ENCODE measurements at regions not wholly inside any gene's neighbourhood (a gene's known extent, or its start where the extent isn't known, plus 50 kb on each side); places are given as distances from the start of the nearest gene placed in this dataset.

- Histone ChIP-seq H4K20me1 (ENCODE audit: insufficient read depth, low read length) (no peaks in the 10 kb centered on the region), H2BK120ac (ENCODE audit: low read depth, low read length) (no peak overlapping the region), H3K36me3 (ENCODE audit: control insufficient read depth, insufficient read depth, low read length) (no peaks in the 10 kb centered on the region), H3K9me1 (ENCODE audit: insufficient read depth, low read length) (no peaks in the 10 kb centered on the region), H2BK20ac (ENCODE audit: low read depth, low read length) (no peak overlapping the region), H2BK15ac (ENCODE audit: low read depth, low read length) (no peak overlapping the region), H3K18ac (ENCODE audit: low read depth, low read length) (no peak overlapping the region), H4K5ac (ENCODE audit: low read depth, low read length) (no peak overlapping the region), H2AFZ (replicated peaks; ENCODE audit: low read length, poor library complexity) (no peak overlapping the region), H3K9ac (ENCODE audit: low read depth, low read length) (no peak overlapping the region), H3K79me1 (ENCODE audit: low read depth in 1 of 2, low read length in 2 of 2) (no peaks in the 10 kb centered on the region), H3K27me3 (ENCODE audit: control insufficient read depth, insufficient read depth, low read length) (no peaks in the 10 kb centered on the region), H4K8ac (ENCODE audit: low read depth in 2 of 2, low read length in 2 of 2) (no peak overlapping the region), H3K4me2 (ENCODE audit: low read depth, low read length) (no peak overlapping the region), H3K4me1 (ENCODE audit: control insufficient read depth, insufficient read depth, low read length) (no peaks in the 10 kb centered on the region), H4K91ac (ENCODE audit: insufficient read depth, low read depth, low read length) (no peak overlapping the region), H3K23ac (ENCODE audit: low read depth, low read length) (no peak overlapping the region), H3K9me3 (ENCODE audit: control insufficient read depth, insufficient read depth, low read length) (no peaks in the 10 kb centered on the region), H2AK5ac (ENCODE audit: low read depth, low read length) (no peak overlapping the region), H2BK5ac (ENCODE audit: low read depth, low read length, poor library complexity, severe bottlenecking) (no peak overlapping the region), H3K14ac (replicated peaks; ENCODE audit: low read depth, low read length) (no peak overlapping the region), H3K4ac (ENCODE audit: low read depth, low read length) (no peak overlapping the region), H3K4me3 (ENCODE audit: insufficient read depth, low read depth, low read length) (no peak overlapping the region), H3K56ac (ENCODE audit: extremely low read depth, insufficient read depth, low read length) (no peak overlapping the region), H3K27ac (ENCODE audit: insufficient read depth, low read length) (no peak overlapping the region), H2AK9ac (replicated peaks; ENCODE audit: low read depth, low read length, poor library complexity) (no peak overlapping the region)
- BruUV-seq (replicated peaks): no TSS peak
- dilution Hi-C loops (cut with HindIII; ENCODE audit: low sequenced_read_pairs, unreplicated experiment): no loop called here
- in situ Hi-C loops (cut with MboI; ENCODE audit: low sequenced_read_pairs): no loop called here
- no peak for TF ChIP-seq RAD21 (IDR thresholded peaks at IDR 0.05; ENCODE audit: low read length)
- TF ChIP-seq RCOR1 (IDR thresholded peaks at IDR 0.05; ENCODE audit: insufficient replicate concordance, low read length): no peak
- no peak for TF ChIP-seq NFE2L2 (IDR thresholded peaks at IDR 0.05; ENCODE audit: low read depth, low read length)
- intact Hi-C loops (cut with micrococcal nuclease): no loop called here
- WGBS, 2 experiments (ENCODE audit: extremely low coverage in 2 of 2, insufficient read length in 1 of 2): no CpG with 5 or more reads among the region's 3 CpGs
- ChIA-PET POLR2A (ENCODE audit: unreplicated experiment) (no interaction called here), CTCF (no interaction called here)
- no peak for ATAC-seq (ENCODE audit: low read depth)
- DNase-seq: no peak
Measured at GRCh38 chr14:62313212-62313611, 551.0 kb downstream of the SNAPC1 start.

All from IMR-90 (cell line).